Testis (tissue), 2 donors: ENCODE measurements at regions not wholly inside any gene's neighbourhood (a gene's known extent, or its start where the extent isn't known, plus 50 kb on each side); places are given as distances from the start of the nearest gene placed in this dataset.

ENCODE experiments used
- DNase-seq: peaks from one replicate; pipeline ENCODE4 v3.0.0-alpha.2; 2019
- H3K27ac ChIP-seq, 2 donors: fragments of 200-600 bp; sonication (generic); one replicate each; pipeline ENCODE4 v1.5.1; 2019
- H3K27me3 ChIP-seq: fragments of 200-600 bp; sonication (generic); one replicate; pipeline ENCODE4 v1.5.1; 2019
- H3K36me3 ChIP-seq: fragments of 200-600 bp; sonication (generic); one replicate; pipeline ENCODE4 v1.5.1; 2017; ENCODE audit warnings: low read depth; ENCODE audit errors: missing control alignments
- H3K4me1 ChIP-seq: fragments of 200-600 bp; sonication (generic); one replicate; pipeline ENCODE4 v1.5.1; 2019
- H3K4me3 ChIP-seq, 2 donors: fragments of 200-600 bp; sonication (generic); one replicate each; pipeline ENCODE4 v1.5.1; 2017 to 2019
- H3K9me3 ChIP-seq: fragments of 200-600 bp; sonication (generic); one replicate; pipeline ENCODE4 v1.5.1; 2017
- CTCF ChIP-seq, 3 experiments: fragments of 450-650 bp in 2 of 3; fragments of 200-600 bp in 1 of 3; sonication (generic) in 1 of 3; IDR thresholded peaks; one replicate each; pipeline ENCODE4 v1.5.1; 2016 to 2019; ENCODE audit warnings: antibody characterized with exemption in 3 of 3, mild to moderate bottlenecking in 2 of 3, moderate library complexity in 1 of 3
- POLR2A ChIP-seq: fragments of 450-650 bp; IDR thresholded peaks from one replicate; pipeline ENCODE4 v1.6.1; 2017; ENCODE audit warnings: antibody characterized with exemption, mild to moderate bottlenecking, moderate library complexity
- WGBS, 2 donors: methylation state at CpG; one replicate each; pipeline ENCODE4 v1.1.5; 2018; 5-methylcytosine and 5-hydroxymethylcytosine counted together
- intact Hi-C: fragments of 100-400 bp; cut with DNase I; formaldehyde crosslinking; loops from one replicate; pipeline ENCODE4 v1.15.1; 2023; ENCODE audit warnings: low total_unique reads

DNA sequence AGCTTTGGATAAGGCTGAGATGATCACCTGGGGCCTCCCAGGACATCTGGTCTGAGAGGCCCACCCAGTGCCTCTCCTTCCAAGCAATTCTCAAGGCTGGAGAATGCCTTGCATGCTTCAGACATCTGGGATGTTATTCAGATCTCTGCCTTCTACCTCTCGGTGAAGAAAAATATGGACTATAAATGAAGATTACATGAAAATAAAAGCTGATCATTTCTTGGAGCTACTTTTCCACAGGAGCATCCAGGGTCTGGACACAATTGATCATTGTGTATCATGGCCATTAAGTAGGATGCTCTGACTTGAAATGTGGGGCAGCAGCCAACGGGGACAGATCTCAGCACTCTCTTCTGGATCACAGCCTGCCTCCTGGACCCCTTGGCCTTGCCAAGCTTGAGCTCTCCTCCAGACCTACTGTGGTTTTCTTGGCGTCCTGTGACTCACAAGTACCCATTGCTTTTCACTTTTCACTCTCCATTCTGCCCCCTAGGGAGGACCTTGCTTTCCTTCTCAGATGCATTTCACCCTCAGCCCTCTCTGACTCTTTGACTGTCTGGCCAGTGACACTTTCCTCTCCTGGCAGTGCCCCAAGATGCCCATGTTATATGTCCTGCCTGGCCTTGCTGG lies 203.1 kb downstream of the INSIG2 start:
- H3K27me3 ChIP-seq, result no peaks in the 10 kb centered on the region
- H3K9me3 ChIP-seq, result no peaks in the 10 kb centered on the region
- no peaks in the 10 kb centered on the region for H3K36me3 ChIP-seq
- intact Hi-C loops, result no loop called here
- DNase-seq, result no peak
- H3K4me3 ChIP-seq, result no peak overlapping the region
- TF ChIP-seq POLR2A (no peak), CTCF (IDR thresholded peaks at IDR 0.05) (no peak)
- peaks cover 2% of the 10 kb centered on the region for H3K4me1 ChIP-seq
- H3K27ac ChIP-seq, result no peak overlapping the region
- 65 to 80% methylated on average over 3 of the region's 3 CpGs for WGBS, 2 donors

DNA sequence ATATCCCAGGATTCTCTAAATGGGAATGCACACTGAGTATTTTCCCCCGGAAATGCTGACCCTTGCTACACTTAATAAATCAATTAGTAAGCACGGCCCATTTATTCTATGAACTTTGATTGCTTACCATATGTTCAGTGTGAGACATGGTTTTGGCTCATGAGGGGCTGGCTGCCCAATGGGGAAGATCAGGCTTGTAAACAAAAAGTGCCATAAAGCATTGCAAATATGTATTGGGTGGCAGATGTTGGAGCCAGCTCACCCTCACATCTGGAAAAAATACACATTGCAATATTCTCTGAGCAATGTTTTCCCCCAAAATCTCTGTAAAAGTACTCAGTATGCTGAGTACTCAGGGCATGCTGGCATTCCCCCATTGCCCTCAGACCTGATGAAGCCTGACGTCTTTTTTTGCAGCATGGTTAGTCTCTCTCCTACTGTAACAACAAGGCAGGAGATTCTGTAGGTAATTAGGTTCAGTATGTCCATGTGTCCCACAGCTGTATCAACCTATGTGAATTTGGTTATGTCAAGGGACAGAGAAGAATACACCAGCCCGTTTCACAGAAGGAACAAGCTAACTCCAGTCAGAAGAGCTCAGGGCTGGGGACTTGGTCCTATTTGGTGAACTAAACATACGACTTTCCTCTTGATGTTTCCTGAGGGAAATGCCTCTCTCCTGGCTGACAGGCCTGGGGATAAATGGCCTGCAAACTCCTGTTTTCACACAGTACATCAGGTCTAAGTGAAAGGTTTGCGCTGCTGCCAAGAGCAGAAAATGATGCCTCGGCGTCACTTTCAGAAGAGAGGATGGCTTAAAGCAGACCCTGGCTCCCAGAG lies 202.4 kb downstream of the INSIG2 start:
- WGBS, 2 donors, result 68 to 79% methylated on average over 8 of the region's 8 CpGs
- H3K27ac ChIP-seq, result no peak overlapping the region
- H3K4me3 ChIP-seq, result no peak overlapping the region
- no peak for DNase-seq
- TF ChIP-seq CTCF (IDR thresholded peaks at IDR 0.05) (no peak), POLR2A (no peak)
- H3K36me3 ChIP-seq, result no peaks in the 10 kb centered on the region
- H3K9me3 ChIP-seq, result no peaks in the 10 kb centered on the region
- intact Hi-C loops, result no loop called here
- no peaks in the 10 kb centered on the region for H3K27me3 ChIP-seq
- peaks cover 2% of the 10 kb centered on the region for H3K4me1 ChIP-seq

GRCh38 chr2:118279005-118279404 lies 190.7 kb downstream of the INSIG2 start:
- no peaks in the 10 kb centered on the region for H3K36me3 ChIP-seq
- TF ChIP-seq CTCF (IDR thresholded peaks at IDR 0.05) (no peak), POLR2A (no peak)
- intact Hi-C loops, result no loop called here
- no peaks in the 10 kb centered on the region for H3K27me3 ChIP-seq
- H3K27ac ChIP-seq, result no peak overlapping the region
- H3K9me3 ChIP-seq, result no peaks in the 10 kb centered on the region
- no peak overlapping the region for H3K4me3 ChIP-seq
- WGBS, 2 donors, result 57 to 74% methylated on average over 3 of the region's 3 CpGs
- no peak for DNase-seq
- H3K4me1 ChIP-seq, result no peaks in the 10 kb centered on the region

GRCh38 chr2:118278046-118278445 lies 189.8 kb downstream of the INSIG2 start:
- intact Hi-C loops, result no loop called here
- 85 to 92% methylated on average over 5 of the region's 5 CpGs for WGBS, 2 donors

DNA sequence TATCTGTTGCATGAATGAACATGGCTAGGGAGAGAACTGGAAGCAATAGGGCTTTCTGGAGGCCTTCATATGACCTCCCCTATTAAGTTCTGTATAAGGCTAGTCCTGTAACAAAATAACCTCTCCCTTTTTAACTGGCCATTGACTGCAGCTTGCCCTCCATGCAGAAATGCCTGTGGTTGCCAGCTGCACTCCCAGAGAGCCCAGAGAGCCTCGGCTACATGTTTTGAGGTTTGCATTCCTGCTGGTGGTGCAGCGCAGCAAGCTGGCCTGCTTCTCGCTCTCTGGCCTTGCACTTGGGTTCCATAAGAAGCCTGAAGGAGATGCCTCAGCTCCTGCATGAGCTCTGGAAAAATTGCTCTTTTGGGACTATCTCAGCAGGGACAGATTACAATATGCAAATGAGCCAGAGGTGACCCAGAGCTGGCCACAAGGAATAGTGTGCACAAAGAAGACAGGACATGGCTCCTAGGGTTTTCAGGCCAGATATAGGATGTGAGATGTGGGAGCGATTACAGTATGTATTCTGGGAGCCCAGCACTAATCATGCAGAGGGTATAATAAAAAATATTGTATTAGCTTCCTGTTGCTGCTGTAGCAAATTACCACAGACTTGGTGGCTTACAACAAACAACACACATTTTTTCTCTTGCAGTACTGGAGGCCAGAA lies 186.7 kb downstream of the INSIG2 start:
- 87 to 91% methylated on average over 4 of the region's 4 CpGs for WGBS, 2 donors
- H3K9me3 ChIP-seq, result no peaks in the 10 kb centered on the region
- no peaks in the 10 kb centered on the region for H3K27me3 ChIP-seq
- DNase-seq, result no peak
- no peak overlapping the region for H3K27ac ChIP-seq
- intact Hi-C loops, result no loop called here
- no peaks in the 10 kb centered on the region for H3K4me1 ChIP-seq
- TF ChIP-seq POLR2A (no peak), CTCF (IDR thresholded peaks at IDR 0.05) (no peak)
- H3K4me3 ChIP-seq, result no peak overlapping the region
- no peaks in the 10 kb centered on the region for H3K36me3 ChIP-seq

More at GRCh38 chr2:118278046-118278445, 189.8 kb downstream of the INSIG2 start:
- Histone ChIP-seq H3K9me3 (no peaks in the 10 kb centered on the region), H3K36me3 (no peaks in the 10 kb centered on the region), H3K27me3 (no peaks in the 10 kb centered on the region), H3K4me1 (no peaks in the 10 kb centered on the region), H3K4me3 (no peak overlapping the region), H3K27ac (no peak overlapping the region)
- TF ChIP-seq POLR2A, result no peak
- DNase-seq, result no peak
